Activated CD4-positive, alpha-beta T cell treated with anti-CD3 and anti-CD28 coated beads, Interleukin-2, amount 50 U/mL, for 1 hour (primary cell): ENCODE measurements at regions not wholly inside any gene's neighbourhood (a gene's known extent, or its start where the extent isn't known, plus 50 kb on each side); places are given as distances from the start of the nearest gene placed in this dataset.

Experiments used
- DNase-seq: peaks from one replicate; pipeline ENCODE4 v3.0.0-alpha.2; 2020

DNA sequence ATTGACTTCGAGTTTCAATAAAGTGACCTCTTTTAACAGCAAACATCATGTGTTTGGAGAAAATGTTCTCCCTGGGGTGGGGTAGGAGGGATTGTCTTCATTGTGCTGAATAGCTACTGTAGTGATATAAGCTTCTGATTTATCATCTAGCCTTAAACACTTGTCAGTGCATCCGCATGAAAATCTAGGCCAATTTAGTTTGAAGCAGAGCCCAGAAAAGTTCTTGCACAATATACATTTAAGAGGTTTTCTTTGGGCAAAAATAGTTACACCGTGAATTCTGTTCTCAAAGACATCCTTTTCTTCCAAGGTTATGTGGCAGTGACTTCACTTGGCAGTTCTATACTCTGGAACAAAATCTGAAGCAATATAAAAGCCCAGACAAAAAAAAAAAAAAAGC lies 136.0 kb upstream of the IFNG-AS1 start:
- no peak for DNase-seq

DNA sequence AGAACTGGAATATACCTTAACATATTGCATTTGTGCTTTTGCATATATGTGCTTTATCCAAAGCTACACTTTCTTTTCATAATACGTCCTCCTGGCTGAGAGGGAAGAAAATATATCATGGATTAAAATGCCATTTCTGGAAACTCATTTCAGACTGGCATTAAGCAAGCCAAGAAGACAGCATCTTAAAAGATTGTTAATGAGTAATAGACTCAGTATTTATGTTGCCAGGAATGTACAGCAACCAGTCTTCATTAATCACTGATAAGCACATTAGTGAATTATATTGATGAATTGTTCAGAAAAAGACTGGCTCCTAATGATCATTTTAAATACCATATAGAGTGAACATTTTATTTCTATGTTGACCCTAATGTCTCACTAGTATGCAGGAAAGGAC lies 134.9 kb upstream of the IFNG-AS1 start:
- DNase-seq, result no peak

DNA sequence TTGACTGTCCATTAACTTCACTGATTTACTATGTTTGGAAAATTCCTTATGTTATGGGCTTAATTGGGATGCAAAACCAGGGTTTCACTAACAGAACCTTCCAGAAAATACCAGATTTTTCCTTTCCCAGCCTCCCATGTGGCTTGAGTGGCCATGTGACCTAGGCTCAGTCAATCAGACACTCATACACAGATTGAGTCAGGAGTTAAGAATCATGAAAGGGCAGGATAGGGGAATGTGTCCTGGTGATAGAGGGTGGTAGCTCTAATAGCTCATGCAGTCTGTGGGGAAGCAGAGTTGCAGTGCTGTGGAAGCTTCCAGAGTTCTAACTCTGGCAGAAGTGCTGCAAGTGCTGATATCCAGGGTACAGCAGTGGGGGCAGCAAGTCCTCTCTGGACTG lies 134.1 kb upstream of the IFNG-AS1 start:
- no peak for DNase-seq

DNA sequence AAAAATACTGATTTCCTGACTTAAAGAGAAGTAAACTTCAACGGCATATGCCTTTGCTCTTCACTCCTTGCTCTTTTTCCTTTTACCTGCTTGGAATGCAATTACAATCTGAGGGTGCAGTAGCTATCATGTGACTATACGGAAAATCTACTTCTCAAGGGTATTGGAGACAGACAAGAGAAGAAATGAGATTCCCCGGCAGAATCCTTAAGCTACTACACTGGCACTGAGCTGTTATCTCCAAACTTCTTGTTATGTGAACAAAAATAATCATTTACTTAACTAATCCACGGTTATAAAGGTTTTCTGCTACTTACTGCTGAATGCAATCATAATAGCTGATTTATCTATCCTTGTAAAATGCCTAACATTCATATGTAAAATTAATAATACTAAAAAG lies 118.0 kb upstream of the IFNG-AS1 start:
- no peak for DNase-seq

DNA sequence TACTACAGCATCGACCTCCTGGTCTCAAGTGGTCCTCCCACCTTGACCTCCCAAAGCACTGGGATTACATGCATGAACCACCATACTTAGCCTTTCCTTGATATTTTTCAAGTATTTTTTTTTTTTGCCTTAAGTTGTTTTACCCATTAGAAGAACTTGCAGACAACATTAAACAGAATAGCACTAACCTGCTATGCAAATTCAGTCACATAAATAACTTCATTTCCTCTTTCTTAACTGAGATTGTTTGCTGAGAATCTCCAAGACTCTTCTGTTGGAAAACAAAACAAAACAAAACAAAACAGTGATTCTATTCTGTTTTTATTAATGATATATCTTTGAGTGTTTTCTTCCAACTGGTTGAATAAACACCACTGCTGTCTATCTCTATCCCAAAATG lies 115.9 kb upstream of the IFNG-AS1 start:
- DNase-seq, result no peak

DNA sequence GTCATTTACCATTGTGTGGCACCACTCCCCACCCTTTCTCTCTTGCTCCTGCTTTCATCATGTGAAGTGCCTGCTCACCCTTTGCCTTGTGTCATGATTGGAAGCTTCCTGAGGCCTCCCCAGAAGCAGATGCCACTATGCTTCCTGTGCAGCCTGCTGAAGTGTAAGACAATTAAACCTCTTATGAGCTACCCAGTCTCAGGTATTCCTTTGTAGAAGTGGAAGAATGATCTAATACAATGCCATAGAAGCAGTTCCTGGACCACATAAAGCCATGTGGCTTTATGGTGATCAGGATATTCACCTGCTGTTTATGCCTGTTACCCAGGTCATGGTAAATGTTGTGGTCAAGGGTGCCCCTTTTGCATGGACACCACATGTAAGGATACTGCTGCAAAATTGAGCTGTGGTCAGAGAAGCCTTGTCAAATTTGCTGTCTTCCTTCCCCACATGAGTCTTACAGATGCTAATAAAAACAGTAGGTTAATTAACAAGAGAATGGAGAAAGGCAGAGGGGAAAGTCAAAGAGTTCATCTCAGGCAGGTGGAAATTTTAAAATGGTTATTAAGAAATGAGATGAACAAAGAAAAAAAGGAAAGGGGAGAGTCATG lies 112.8 kb upstream of the IFNG-AS1 start:
- DNase-seq, result no peak

DNA sequence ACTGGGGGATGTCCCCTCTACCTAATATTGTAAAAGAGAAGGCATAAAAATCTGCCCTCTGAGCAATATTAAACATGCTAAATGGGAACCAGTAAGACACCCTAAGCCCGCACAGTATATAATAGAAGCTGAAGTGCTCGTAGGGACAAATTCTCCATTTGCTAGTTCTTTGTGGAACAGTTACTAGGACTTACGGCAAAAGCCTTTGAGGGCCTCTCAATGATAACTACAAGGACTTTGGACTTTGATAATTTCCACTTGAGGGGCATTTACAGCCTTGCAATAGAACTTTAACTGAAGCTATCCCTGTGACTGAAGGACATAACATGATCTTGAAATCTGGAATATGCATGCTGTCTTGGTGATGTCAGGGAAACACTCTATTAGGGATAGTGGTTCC lies 111.5 kb upstream of the IFNG-AS1 start:
- DNase-seq, result no peak

DNA sequence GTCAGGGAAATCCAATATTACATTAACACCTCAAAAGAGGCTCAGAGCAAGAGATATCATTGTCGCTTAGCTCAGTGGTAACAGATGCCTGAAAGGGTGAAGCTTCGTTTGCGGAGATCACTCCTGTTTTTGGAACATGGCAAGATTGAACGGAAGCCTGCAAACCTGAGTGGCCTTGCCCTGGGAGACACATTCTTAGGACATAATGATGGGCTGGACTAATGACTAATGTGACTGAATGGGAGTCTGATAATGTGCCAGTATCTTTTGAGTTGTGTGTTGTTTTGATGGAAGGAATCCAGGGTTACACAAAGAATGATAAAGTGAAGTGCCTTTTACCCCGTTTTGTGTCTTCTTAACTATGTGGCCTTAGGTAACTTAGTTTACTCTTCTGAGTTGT lies 109.3 kb upstream of the IFNG-AS1 start:
- no peak for DNase-seq

DNA sequence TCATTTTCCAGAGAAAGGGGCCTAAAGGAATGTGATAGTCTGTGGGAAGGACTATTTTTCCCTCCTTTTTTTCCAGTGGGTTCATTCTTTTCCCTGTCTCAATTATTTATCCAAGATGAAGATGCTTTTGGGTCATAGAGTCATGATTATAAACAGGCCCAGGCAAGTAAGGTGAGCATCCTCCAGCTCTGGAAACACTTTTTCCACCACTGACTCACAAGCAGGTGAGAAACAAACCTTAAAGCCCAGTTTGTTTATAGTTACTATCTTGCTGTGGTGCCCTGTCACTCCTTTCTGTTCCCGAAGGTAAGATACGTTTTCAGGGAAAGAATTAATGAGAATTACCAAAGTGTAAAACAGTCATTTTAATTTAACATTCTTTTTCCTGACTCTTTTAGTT lies 107.7 kb upstream of the IFNG-AS1 start:
- DNase-seq, result no peak

DNA sequence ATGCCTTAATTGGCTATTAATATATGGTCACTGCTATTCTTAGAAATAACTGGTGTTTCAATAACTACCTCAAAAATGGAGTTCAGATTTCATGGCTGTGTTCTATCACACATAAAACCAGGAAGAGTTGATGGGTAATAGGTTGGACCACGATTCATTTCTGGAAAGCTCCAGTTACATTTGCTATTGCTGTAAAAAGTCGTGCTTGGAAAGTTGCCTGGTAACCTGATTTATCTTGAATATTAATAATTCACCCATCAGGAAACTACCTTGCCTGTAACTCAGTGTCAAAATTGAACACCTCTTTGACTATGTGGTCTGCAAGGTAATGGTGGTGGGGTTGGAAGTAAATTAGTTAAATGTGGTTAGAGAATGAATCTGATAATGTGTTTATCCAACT lies 104.7 kb upstream of the IFNG-AS1 start:
- no peak for DNase-seq

DNA sequence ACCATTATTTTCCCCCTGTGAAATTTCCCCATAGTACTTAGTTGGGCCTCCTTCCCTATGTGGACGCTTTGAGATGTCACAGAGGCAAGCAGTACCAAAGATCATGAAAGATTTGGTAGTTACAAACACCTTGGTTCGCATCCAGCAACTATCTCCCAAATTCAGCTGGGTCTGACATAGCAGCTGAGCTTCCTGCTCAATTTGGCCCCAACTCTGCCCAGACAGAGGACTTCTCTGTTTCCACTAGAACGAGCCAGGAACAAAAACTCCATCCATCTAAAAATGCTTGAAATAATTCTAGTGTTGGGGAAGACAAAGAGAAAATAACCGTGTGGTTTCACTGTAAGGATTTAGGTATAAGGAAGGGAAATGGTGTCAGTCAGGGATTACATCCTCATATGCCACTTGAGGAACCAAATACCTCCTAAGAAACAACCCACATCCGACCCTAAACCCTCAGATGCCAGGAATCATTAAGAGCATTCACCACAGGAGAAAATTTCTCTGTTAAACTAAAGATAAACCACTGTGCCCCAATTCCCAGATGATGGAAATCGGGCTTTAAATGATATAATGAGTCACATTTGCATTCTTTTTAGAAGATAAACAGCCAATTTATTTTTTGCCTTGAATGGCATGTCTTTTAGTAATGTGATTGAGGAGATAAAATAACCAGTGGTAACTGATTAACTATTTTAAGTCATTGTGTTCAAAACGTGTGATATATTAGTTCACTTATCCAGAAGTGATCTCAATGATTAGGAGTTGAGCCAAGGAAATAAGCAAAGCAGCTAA lies 103.7 kb upstream of the IFNG-AS1 start:
- DNase-seq, result no peak

DNA sequence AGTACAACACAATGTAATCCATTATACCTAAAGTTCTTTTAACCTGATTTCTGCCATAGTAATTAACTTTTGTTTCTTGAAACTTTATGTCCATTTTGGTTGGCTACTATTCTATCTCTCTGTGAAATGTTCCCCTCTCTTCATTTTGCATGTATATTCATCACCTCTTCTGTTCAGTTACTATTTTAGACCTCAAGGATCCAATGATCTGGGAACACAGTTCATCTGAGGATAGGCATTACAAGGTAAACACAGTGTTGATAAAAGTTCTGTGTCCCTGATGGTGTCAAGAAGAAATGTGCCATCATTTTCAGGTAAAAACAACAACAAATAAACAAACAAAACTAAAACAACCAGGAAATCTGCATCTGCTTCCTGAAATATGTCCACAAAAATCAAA lies 102.2 kb upstream of the IFNG-AS1 start:
- no peak for DNase-seq

DNA sequence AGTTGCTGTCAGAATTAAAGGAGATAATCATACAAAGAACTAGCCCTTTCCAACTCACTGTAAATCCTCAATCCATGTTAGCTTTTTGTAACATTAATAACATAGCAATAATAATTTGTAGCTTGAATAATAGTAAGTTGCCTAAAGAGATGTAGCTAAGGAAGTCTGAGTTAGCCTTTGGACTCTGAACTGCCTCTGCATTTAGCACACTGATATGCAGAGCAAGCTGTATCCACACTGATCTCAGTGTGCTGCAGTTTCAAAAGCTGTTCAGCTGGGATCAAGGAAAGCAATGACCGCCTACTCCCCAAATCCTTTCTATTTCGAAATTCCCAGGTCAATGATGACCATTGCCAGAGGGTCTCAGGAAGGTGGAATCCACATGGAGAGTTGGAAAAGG lies 99.3 kb upstream of the IFNG-AS1 start:
- DNase-seq, result no peak

DNA sequence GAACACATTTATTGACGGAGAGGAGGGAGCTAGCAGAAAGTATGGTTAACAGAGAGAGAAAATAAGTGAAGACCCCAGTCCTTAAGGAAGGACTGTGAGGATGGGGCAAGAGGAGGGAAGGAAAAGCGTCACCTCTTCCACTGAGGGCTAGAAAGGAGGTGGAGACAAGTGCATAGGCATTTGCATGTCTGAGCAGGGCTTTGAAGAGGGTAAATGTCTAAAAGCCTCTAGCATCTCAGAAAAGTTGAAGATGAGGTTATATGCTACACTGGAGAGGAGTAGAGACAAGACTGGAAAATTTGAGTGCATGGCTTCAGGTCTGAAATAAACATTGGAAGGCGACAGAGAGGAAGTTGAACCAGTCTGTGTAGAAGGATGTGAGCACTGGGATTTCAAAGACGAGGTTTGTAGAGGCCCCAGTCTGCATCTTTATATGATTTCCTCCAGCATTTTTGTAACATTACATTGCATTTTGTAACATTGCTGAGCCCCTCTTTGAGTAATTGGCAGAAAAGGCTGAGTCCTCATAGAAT lies 98.5 kb upstream of the IFNG-AS1 start:
- no peak for DNase-seq

DNA sequence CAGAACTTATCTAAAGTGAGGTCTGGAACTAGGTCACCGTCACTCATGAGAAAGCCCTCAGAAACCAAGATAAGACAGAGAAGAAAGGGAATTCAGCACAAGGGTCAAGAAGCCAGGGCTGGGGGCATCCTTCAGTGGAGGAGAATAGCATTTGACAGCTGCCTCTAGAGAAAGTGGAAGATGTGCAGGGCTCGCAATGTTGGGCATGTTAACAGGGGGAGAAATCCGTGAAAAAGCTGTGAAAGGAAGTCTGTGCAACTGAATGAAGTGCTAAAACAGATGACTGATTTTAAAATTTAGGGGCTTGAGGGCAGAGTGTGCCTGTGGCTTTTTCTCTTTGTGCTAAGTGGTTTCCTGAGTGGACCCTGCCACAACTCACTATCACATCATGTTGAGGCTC lies 97.7 kb upstream of the IFNG-AS1 start:
- DNase-seq, result no peak

DNA sequence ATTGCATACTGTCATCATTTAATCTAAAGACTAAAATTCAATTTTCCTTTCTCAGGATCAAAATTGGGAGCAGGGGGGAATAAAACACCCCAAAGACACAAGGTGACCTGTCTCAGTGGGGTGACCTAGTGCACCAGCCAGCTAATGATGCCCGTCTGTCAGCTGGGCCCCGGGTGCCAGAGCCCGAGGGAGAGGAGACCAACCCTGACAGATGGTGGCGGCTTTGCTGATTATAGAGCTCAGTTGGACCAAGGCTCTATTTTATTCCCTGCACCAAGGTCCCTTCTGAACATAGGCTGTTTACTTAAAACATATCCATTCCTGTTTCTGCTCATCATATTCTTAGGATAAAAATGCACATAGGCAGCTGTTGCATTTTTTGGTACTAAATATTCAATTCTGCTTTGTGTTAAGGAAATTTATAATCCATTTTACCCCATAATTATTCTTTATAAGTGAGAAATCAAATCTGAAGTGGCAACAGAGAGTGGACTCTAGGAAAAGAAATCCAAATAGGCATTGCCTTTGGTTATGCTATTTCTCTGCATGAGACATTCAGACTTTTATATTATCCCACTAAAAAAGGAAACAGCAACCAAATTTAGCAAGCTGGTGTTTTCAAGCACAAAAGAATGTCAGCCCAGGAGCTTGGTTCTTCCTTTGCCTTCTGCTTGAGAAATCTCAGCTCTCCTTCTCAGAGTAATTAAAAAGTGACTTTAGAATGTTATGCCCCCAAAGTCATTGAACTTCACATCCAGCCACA lies 96.8 kb upstream of the IFNG-AS1 start:
- no peak for DNase-seq

DNA sequence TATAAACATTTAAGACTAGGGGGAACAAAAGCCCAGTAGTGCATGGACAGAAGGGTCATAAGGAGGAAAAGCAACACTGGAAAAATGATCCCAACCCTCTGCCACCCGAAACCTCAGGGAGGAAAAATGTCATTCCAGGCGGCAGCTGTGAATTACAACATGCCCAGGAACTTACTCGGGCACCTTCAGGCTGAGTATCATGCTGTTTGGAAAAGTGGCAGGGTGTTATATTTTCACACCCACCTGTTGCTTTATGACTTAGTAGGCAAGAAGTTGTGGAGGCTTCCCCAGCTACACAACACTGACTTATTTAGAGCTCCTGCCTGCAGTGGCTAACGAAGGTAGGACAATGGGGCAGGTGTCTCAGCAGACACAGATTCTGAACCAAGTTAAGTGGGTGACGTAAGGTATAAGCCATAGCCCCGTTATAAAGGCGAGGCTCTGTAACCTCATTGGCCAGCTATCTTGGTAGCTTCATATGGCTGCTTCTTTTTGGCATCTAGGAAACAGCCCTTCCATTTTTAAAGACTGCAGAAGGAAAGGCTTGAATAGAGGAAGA lies 96.1 kb upstream of the IFNG-AS1 start:
- no peak for DNase-seq

DNA sequence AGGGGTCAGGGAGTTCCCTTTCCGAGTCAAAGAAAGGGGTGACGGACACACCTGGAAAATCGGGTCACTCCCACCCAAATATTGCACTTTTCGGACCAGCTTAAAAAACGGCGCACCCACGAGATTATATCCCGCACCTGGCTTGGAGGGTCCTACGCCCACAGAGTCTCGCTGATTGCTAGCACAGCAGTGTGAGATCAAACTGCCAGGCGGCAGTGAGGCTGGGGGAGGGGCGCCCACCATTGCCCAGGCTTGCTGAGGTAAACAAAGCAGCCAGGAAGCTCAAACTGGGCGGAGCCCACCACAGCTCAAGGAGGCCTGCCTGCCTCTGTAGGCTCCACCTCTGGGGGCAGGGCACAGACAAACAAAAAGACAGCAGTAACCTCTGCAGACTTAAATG lies 88.8 kb upstream of the IFNG-AS1 start:
- peak; percentile 5 for DNase-seq

DNA sequence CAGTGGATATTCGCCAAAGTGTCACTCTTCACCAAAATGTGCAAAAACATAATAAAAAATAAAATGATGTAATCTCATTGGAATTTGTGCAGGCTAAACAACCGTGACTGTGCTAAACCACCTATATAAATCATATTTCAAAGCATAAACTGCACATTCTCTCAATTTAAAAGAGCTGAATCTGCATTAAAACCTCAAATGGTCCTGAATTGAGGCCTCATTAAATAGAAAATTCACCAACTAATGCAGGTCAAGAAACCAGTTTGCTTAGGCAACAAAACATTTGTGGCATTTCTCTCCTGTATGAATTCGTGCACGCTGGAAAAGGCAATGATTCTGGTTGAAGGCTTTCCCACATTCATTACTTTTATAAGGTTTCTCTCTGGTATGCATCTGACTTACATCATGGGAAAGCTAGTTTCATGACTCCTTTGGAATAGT lies 80.1 kb upstream of the IFNG-AS1 start:
- DNase-seq, result no peak

DNA sequence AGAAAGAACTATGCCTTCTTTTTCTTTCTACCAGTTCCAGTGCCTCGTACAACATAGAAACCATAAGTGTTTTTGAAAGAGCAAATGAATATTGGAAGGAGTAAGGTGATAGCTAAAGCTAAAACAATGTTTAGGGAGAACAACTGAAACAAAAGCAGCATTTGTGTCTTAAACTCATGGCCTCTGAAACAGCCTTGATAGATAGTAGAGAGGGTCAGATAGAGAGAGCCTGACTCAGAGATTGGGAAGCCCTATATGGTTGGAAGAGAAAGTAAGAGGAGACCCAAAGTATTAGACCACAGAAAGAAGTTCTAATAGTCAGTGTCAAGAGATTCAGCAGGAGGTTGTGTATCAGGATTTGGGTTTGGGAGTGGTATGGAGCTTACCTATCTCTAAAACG lies 79.6 kb upstream of the IFNG-AS1 start:
- no peak for DNase-seq

DNA sequence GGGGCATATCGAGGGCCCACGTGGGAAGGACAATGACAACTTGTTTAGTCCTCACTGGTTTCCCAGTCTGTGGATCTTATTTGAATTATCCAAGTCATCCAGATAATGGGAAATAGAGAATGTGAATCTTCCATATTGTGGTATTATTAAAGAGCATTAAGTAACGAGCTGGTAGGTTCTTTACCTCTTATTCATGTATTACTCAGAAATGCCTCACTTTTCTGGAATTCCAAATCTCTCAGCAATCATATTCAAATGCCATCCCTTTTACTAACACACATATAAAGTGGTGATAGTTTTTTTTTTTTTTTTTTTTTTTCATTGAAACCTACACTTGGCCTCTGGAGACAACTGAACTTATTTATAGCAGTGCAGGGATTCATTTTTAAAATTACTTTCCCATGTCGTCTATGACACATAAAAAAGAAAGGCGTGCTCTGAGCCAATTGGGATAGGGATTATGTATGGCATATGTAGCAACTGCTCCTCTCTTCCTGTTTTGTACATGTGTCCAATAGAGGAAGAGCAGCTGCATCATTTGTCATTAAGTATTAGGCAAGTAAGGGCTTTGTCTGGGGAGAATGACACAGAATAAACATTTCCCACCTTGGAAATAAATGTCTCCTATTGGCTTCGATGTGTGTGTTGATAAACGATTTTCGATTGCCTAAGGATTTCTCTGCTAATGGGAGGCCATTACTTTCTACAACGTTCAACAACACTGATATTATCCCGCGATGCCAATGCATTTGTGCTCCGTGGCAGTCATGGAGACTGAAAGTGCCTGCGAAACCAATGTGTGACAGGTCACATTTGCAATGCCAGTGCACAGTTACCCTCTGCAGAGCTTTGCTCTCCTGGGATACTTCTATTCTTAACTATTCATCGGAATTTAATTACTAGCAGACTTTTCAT lies 78.6 kb upstream of the IFNG-AS1 start:
- no peak for DNase-seq

DNA sequence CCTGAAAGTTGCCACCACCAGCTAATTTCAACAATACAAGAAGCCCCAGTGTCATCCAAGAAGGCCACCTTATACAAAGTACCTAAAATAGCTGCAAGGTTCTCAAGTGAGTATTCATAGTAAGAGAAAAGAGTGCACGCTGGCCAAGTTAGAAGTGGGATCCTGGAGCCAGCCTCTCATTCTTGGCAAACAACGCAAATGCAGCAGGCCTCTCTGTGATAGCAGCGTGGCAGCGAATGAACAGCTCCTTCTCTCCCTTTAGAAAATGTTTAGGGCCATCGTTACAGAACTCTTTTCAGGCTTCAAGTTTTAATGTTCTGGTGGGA lies 78.0 kb upstream of the IFNG-AS1 start:
- DNase-seq, result no peak

DNA sequence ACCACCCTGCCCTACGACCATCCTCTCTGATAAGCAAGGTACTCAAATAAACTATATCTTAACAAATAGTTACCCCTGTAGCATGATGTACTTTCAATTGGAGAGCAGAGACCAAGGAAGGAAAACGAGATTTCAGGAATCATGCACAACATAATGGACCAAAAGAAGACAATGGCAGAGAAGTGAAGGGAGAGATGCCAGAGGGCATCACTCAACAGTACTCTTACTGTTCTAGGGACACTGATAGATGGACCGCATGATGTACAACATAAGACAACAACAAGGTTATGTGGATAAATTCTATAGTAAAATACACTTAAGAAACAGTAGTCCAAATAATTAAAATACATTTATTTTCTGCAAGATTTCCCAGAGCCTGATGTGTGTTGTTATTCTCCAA lies 77.5 kb upstream of the IFNG-AS1 start:
- no peak for DNase-seq
